ENCODE measurements at regions not wholly inside any gene's neighbourhood (a gene's known extent, or its start where the extent isn't known, plus 50 kb on each side); places are given as distances from the start of the nearest gene placed in this dataset.
"Not testable (repeated sequence)": the region's sequence is repeated elsewhere in the genome, so short reads cannot be mapped to it uniquely, and the experiment has no call there.

- DNase-seq: no peak
These were observed 419.4 kb downstream of the PTPRC start for GRCh38 chr1:199058281-199058680.

- no peak for DNase-seq
These were observed 426.1 kb downstream of the PTPRC start for GRCh38 chr1:199064971-199065370.

- DNase-seq: no peak
These were observed 428.6 kb downstream of the PTPRC start for GRCh38 chr1:199067483-199067882.

- DNase-seq: no peak
These were observed 432.2 kb downstream of the PTPRC start for GRCh38 chr1:199071080-199071479.

- DNase-seq: no peak
These were observed 434.3 kb downstream of the PTPRC start for GRCh38 chr1:199073166-199073565.

- DNase-seq: no peak
These were observed 437.0 kb downstream of the PTPRC start for GRCh38 chr1:199075792-199076191.

GRCh38 chr1:199079994-199080393, 441.2 kb downstream of the PTPRC start:
- no peak for DNase-seq

GRCh38 chr1:199081739-199082138, 442.9 kb downstream of the PTPRC start:
- DNase-seq: no peak

- DNase-seq: no peak
These were observed 444.0 kb downstream of the PTPRC start for GRCh38 chr1:199082778-199083389.

GRCh38 chr1:199083680-199084079, 444.8 kb downstream of the PTPRC start:
- no peak for DNase-seq

- no peak for DNase-seq
These were observed 445.5 kb downstream of the PTPRC start for GRCh38 chr1:199084293-199084692.

- DNase-seq: no peak
These were observed 447.1 kb downstream of the PTPRC start for GRCh38 chr1:199085903-199086302.

- DNase-seq: no peak
These were observed 448.3 kb downstream of the PTPRC start for GRCh38 chr1:199087144-199087543.

- no peak for DNase-seq
These were observed 450.7 kb downstream of the PTPRC start for GRCh38 chr1:199089393-199090122.

GRCh38 chr1:199095628-199096027, 456.8 kb downstream of the PTPRC start:
- not testable (repeated sequence) for DNase-seq

GRCh38 chr1:199096591-199096990, 457.8 kb downstream of the PTPRC start:
- no peak for DNase-seq

GRCh38 chr1:199098468-199098867, 459.6 kb downstream of the PTPRC start:
- no peak for DNase-seq

- DNase-seq: no peak
These were observed 462.3 kb downstream of the PTPRC start for GRCh38 chr1:199101139-199101538.

GRCh38 chr1:199101635-199102034, 462.8 kb downstream of the PTPRC start:
- DNase-seq: no peak

GRCh38 chr1:199102239-199102638, 463.4 kb downstream of the PTPRC start:
- no peak for DNase-seq

- DNase-seq: no peak
These were observed 470.3 kb downstream of the PTPRC start for GRCh38 chr1:199109160-199109559.

GRCh38 chr1:199112365-199112764, 473.5 kb downstream of the PTPRC start:
- no peak for DNase-seq

GRCh38 chr1:199113265-199113869, 474.5 kb downstream of the PTPRC start:
- DNase-seq: peak in 3 of 4 experiments; percentile 8 to 30 (median 26)

GRCh38 chr1:199116488-199116887, 477.6 kb downstream of the PTPRC start:
- DNase-seq: no peak

Measured in activated CD4-positive, CD25-positive, alpha-beta regulatory T cell (primary cell).